A549 (cell line): ENCODE measurements at regions not wholly inside any gene's neighbourhood (a gene's known extent, or its start where the extent isn't known, plus 50 kb on each side); places are given as distances from the start of the nearest gene placed in this dataset.

ENCODE experiments used
- ATAC-seq, 2 experiments: fragments of 200-7000 bp in 1 of 2; fragments of >200 bp in 1 of 2; cut with Nextera tagmentation in 1 of 2; cut with Tn5 transposase in 1 of 2; 3 replicates each; pipeline versions ENCODE4 v1.8.0 to v1.9.1; 2018 to 2020; ENCODE audit warnings: mild to moderate bottlenecking in 1 of 2, moderate library complexity in 1 of 2
- CTCF ChIA-PET: fragments of 300-600 bp; sonication (Branson Sonifier 250); formaldehyde crosslinking; extraction: SDS; loops from one replicate; lab custom pipeline; 2021; ENCODE audit warnings: antibody characterized with exemption, inconsistent platforms; lab: Yijun Ruan, JAX
- POLR2A ChIA-PET: fragments of 350-600 bp; formaldehyde crosslinking; extraction: SDS; loops from one replicate; lab custom pipeline; 2021; ENCODE audit warnings: antibody characterized with exemption, inconsistent platforms; lab: Yijun Ruan, JAX
- DNase-seq, 2 experiments: peaks; one replicate each; pipeline versions ENCODE4 v3.0.0 to v3.0.0-alpha.2; 2011 to 2016; ENCODE audit warnings: low read depth in 1 of 2, low spot score in 1 of 2
- FAIRE-seq: peaks from 2 replicates; lab custom pipeline; 2011; peaks lifted over from hg19 to GRCh38; lab: Jason Lieb, UNC
- H3K27ac ChIP-seq, 2 experiments: fragments of >200 bp; sonication (Bioruptor Twin); formaldehyde crosslinking; 3 replicates each; pipeline ENCODE4 v1.5.1; 2016 to 2017
- H3K4me1 ChIP-seq: fragments of >200 bp; sonication (Bioruptor Twin); formaldehyde crosslinking; 3 replicates; pipeline ENCODE4 v1.6.1; 2016
- H3K4me2 ChIP-seq: fragments of >200 bp; sonication (Bioruptor Twin); formaldehyde crosslinking; 3 replicates; pipeline ENCODE4 v1.6.1; 2016
- H3K4me3 ChIP-seq: fragments of >200 bp; sonication (Bioruptor Twin); formaldehyde crosslinking; 3 replicates; pipeline ENCODE4 v1.5.1; 2016
- H3K9me3 ChIP-seq: fragments of >200 bp; sonication (Bioruptor Twin); formaldehyde crosslinking; 3 replicates; pipeline ENCODE4 v1.6.1; 2016
- ELK1 ChIP-seq: fragments of 150-350 bp; IDR thresholded peaks from 2 replicates; pipeline ENCODE4 v1.6.1; 2014; ENCODE audit warnings: low read depth, mild to moderate bottlenecking, low read length
- FOSB ChIP-seq: fragments of 250-450 bp; sonication (Bioruptor Pico); IDR thresholded peaks from 2 replicates; pipeline ENCODE4 v1.5.0; 2020; ENCODE audit warnings: mild to moderate bottlenecking, moderate library complexity
- FOXS1 ChIP-seq: fragments of 250-450 bp; sonication (Bioruptor Pico); IDR thresholded peaks from 2 replicates; pipeline ENCODE4 v1.5.0; 2020; ENCODE audit warnings: mild to moderate bottlenecking, moderate library complexity
- HDAC2 ChIP-seq: fragments of 200-600 bp; sonication (generic); IDR thresholded peaks from 2 replicates; pipeline ENCODE4 v1.6.1; 2016
- HOXA7 ChIP-seq: fragments of 250-450 bp; sonication (Bioruptor Pico); IDR thresholded peaks from 2 replicates; pipeline ENCODE4 v1.5.0; 2020; ENCODE audit warnings: mild to moderate bottlenecking, moderate library complexity
- JUNB ChIP-seq: fragments of >200 bp; sonication (Bioruptor Twin); formaldehyde crosslinking; IDR thresholded peaks from 2 replicates; pipeline ENCODE4 v1.6.1; 2016
- MAFK ChIP-seq: fragments of 450-650 bp; IDR thresholded peaks from 2 replicates; pipeline ENCODE4 v1.6.1; 2014; ENCODE audit not compliant: partially characterized antibody
- NPAS2 ChIP-seq: fragments of 250-450 bp; sonication (Bioruptor Pico); IDR thresholded peaks from 2 replicates; pipeline ENCODE4 v1.8.0; 2022; ENCODE audit warnings: mild to moderate bottlenecking, moderate library complexity, borderline replicate concordance
- NR3C1 ChIP-seq: fragments of >200 bp; sonication (Bioruptor Twin); formaldehyde crosslinking; IDR thresholded peaks from 3 replicates; pipeline ENCODE4 v1.6.1; 2017
- POLR2A ChIP-seq: IDR thresholded peaks from 2 replicates; pipeline ENCODE4 v1.6.1; 2012; ENCODE audit warnings: mild to moderate bottlenecking, low read length
- RAD21 ChIP-seq, 2 experiments: fragments of >200 bp in 1 of 2; sonication (Bioruptor Twin) in 1 of 2; formaldehyde crosslinking in 1 of 2; IDR thresholded peaks in 1 of 2; conservative IDR thresholded peaks in 1 of 2; 2 replicates in 1 of 2; 3 replicates in 1 of 2; pipeline ENCODE4 v1.6.1; 2012 to 2018; ENCODE audit warnings: inconsistent platforms in 1 of 2
- RARB ChIP-seq: fragments of 250-450 bp; sonication (Bioruptor Pico); IDR thresholded peaks from 2 replicates; pipeline ENCODE4 v1.8.0; 2021; ENCODE audit warnings: mild to moderate bottlenecking, moderate library complexity
- RFX5 ChIP-seq: fragments of 450-650 bp; IDR thresholded peaks from 2 replicates; pipeline ENCODE4 v1.7.1; 2014; ENCODE audit warnings: antibody characterized with exemption, mild to moderate bottlenecking, moderate library complexity
- RNF2 ChIP-seq: fragments of 200-600 bp; sonication (generic); IDR thresholded peaks from 2 replicates; pipeline ENCODE4 v1.6.1; 2016; ENCODE audit warnings: low read depth, mild to moderate bottlenecking, antibody characterized with exemption, moderate library complexity, borderline replicate concordance
- SMC3 ChIP-seq: fragments of >200 bp; sonication (Bioruptor Twin); formaldehyde crosslinking; IDR thresholded peaks from 3 replicates; pipeline ENCODE4 v1.6.1; 2018; ENCODE audit warnings: inconsistent platforms
- TP53 ChIP-seq: fragments of 250-450 bp; sonication (Bioruptor Pico); IDR thresholded peaks from 2 replicates; pipeline ENCODE4 v1.5.0; 2021; ENCODE audit warnings: mild to moderate bottlenecking, moderate library complexity
- ZNF302 ChIP-seq: fragments of 250-450 bp; sonication (Bioruptor Pico); IDR thresholded peaks from 2 replicates; pipeline ENCODE4 v1.9.0; 2021; ENCODE audit warnings: inconsistent platforms, mild to moderate bottlenecking, moderate library complexity
- WGBS: methylation state at CpG from one replicate; pipeline ENCODE4 v1.1.6; 2017; ENCODE audit errors: missing lambda C conversion rate; 5-methylcytosine and 5-hydroxymethylcytosine counted together
- TF ChIP-seq, protein P1 (sequence below): fragments of >200 bp; sonication (Bioruptor Twin); formaldehyde crosslinking; IDR thresholded peaks from 3 replicates; pipeline ENCODE4 v1.6.1; 2016
- TF ChIP-seq, protein P2 (sequence below): fragments of 200-600 bp; sonication (generic); IDR thresholded peaks from 2 replicates; pipeline ENCODE4 v1.6.1; 2016; ENCODE audit warnings: antibody characterized with exemption, mild to moderate bottlenecking, moderate library complexity
- TF ChIP-seq, protein P3 (sequence below): IDR thresholded peaks from 2 replicates; pipeline ENCODE4 v1.6.1; 2012; ENCODE audit warnings: low read depth, borderline replicate concordance

DNA sequence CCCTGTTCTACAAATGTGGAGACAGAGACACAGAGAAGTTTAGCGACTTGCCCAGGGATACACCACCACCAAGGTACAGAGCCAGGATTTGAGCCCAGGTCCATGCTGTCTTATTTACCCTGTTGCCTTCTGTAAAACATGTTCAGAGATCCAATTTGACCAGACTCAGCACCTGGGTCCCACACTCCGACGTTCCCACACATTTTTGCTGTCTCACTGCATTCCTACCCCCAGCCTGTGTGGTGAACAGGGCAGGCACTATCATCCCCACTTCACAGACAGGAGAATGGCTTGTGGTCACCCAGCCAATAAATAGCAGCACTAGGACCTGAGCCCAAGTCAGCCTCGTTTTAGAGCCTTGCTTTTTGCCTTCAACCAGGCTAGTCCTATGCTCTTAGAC is 102.8 kb downstream of the PJA1 start:
- TF ChIP-seq, protein P1, sequence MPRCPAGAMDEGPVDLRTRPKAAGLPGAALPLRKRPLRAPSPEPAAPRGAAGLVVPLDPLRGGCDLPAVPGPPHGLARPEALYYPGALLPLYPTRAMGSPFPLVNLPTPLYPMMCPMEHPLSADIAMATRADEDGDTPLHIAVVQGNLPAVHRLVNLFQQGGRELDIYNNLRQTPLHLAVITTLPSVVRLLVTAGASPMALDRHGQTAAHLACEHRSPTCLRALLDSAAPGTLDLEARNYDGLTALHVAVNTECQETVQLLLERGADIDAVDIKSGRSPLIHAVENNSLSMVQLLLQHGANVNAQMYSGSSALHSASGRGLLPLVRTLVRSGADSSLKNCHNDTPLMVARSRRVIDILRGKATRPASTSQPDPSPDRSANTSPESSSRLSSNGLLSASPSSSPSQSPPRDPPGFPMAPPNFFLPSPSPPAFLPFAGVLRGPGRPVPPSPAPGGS = no peak
- TF ChIP-seq, protein P2, sequence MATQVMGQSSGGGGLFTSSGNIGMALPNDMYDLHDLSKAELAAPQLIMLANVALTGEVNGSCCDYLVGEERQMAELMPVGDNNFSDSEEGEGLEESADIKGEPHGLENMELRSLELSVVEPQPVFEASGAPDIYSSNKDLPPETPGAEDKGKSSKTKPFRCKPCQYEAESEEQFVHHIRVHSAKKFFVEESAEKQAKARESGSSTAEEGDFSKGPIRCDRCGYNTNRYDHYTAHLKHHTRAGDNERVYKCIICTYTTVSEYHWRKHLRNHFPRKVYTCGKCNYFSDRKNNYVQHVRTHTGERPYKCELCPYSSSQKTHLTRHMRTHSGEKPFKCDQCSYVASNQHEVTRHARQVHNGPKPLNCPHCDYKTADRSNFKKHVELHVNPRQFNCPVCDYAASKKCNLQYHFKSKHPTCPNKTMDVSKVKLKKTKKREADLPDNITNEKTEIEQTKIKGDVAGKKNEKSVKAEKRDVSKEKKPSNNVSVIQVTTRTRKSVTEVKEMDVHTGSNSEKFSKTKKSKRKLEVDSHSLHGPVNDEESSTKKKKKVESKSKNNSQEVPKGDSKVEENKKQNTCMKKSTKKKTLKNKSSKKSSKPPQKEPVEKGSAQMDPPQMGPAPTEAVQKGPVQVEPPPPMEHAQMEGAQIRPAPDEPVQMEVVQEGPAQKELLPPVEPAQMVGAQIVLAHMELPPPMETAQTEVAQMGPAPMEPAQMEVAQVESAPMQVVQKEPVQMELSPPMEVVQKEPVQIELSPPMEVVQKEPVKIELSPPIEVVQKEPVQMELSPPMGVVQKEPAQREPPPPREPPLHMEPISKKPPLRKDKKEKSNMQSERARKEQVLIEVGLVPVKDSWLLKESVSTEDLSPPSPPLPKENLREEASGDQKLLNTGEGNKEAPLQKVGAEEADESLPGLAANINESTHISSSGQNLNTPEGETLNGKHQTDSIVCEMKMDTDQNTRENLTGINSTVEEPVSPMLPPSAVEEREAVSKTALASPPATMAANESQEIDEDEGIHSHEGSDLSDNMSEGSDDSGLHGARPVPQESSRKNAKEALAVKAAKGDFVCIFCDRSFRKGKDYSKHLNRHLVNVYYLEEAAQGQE = no peak
- TF ChIP-seq POLR2A = no peak
- TF ChIP-seq RFX5 = no peak
- no peak for TF ChIP-seq FOSB (CRISPR knock-in tag)
- TF ChIP-seq RNF2 = no peak
- no peak for TF ChIP-seq NR3C1
- TF ChIP-seq ELK1 = no peak
- Histone ChIP-seq H3K4me3 (no peak overlapping the region), H3K9me3 (no peaks in the 10 kb centered on the region), H3K4me1 (no peaks in the 10 kb centered on the region), H3K27ac (no peak overlapping the region), H3K4me2 (no peak overlapping the region)
- POLR2A ChIA-PET = no interaction called here
- FAIRE-seq = no peak
- no peak for DNase-seq
- no peak for ATAC-seq
- CTCF ChIA-PET = interaction anchor here (2.2 kb wide), 1 partner anchor 235 kb away, joined by 12 read pairs; no protein-coding TSS in a partner anchor
- WGBS = 22% methylated on average over 3 of the region's 4 CpGs

DNA sequence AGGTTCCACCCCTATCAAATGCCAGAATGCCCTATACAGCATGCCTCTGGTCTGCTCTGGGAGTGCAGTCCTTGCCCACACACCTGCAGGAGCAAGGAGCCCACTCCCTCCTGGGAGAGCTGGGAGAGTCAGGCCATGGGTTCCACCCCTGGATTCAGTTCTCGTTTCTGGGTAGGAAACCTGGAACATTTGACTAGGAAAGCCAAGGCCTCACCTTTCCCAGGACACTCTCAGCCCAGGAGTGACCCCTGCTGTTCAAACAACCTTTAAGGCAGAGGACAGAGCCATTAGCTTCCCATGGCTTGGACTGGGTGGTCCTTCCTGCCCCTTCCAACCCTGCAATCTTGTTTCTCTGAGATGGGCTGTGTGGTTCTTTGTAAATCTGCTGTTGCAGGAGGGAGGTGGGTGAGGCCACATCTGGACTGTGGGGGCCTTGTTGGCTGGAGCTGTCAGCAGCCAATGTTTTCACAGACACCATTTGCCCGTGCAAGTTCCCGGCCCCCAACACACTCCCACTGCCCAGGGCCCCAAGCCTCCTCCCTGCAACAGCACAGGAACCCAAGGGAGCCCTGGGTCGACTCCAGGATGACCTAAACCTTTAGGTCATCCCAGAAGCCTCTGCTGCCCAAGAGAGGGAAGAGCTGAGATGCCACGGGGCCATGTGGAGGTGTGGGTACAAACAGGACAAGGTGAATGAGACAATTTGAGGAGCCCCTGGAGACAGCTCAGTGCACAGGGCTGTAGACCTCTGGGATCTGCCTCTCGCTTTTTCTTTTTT is 104.4 kb downstream of the PJA1 start:
- H3K4me1 ChIP-seq = no peaks in the 10 kb centered on the region
- H3K4me2 ChIP-seq = no peak overlapping the region
- H3K27ac ChIP-seq = no peak overlapping the region
- DNase-seq = peak in 1 of 2 experiments; percentile 23
- CTCF ChIA-PET = interaction anchor here (0.7 to 2.2 kb wide), 10 partner anchors 10 to 239 kb away, joined by 3 to 12 read pairs (median 3); partner anchors contain the start of gene PJA1
- no peaks in the 10 kb centered on the region; the same call in 2 of the 3 replicates for H3K9me3 ChIP-seq
- WGBS = 49% methylated on average over 6 of the region's 6 CpGs
- TF ChIP-seq SMC3 (peak; percentile 29; the same call in 2 of the 3 replicates), HDAC2 (no peak), JUNB (no peak), TP53 (CRISPR knock-in tag) (no peak), RAD21 (conservative IDR thresholded peaks at IDR 0.05 in 1 of 2, IDR thresholded peaks at IDR 0.05 in 1 of 2) (peak; percentile 44 to 58), ELK1 (no peak)
- H3K4me3 ChIP-seq = no peak overlapping the region
- POLR2A ChIA-PET = interaction anchor here (1.0 kb wide), 1 partner anchor 232 kb away, joined by 10 read pairs; the partner anchor contains the start of gene EFNB1
- peak; percentile 39 to 81; a peak in 3 of 6 replicates for ATAC-seq
- FAIRE-seq = peak; percentile 56

DNA sequence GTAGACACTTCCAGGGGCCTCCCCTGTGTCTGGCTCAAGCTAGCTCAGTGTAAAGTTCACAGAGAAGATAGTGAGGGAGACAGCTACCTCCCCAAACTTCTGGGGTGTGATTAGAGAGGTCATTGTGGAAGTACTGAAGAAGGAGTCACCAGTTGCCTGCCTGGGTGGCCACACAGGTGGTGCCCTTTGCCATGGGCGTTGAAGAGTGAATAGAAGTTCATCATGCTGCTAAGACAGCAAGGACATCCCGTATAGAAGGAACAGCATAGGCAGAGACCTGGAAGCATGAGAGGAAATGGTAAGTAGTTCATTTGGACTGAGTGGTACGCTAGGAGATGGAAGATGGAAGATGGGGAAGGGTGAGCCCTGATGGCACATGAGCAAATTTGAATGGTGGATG is 110.1 kb downstream of the PJA1 start:
- H3K4me1 ChIP-seq = no peaks in the 10 kb centered on the region
- ATAC-seq (no peak), FAIRE-seq (no peak), DNase-seq (no peak)
- 6% methylated on average over 3 of the region's 3 CpGs for WGBS
- H3K4me2 ChIP-seq = no peak overlapping the region
- no peak overlapping the region for H3K27ac ChIP-seq
- CTCF ChIA-PET = interaction anchor here (0.7 to 1.3 kb wide), 2 partner anchors 10 to 1380 kb away, joined by 3 read pairs; no protein-coding TSS in a partner anchor
- no peaks in the 10 kb centered on the region; the same call in 2 of the 3 replicates for H3K9me3 ChIP-seq
- POLR2A ChIA-PET = no interaction called here
- no peak overlapping the region for H3K4me3 ChIP-seq
- no peak for TF ChIP-seq RARB
- TF ChIP-seq, protein P3, sequence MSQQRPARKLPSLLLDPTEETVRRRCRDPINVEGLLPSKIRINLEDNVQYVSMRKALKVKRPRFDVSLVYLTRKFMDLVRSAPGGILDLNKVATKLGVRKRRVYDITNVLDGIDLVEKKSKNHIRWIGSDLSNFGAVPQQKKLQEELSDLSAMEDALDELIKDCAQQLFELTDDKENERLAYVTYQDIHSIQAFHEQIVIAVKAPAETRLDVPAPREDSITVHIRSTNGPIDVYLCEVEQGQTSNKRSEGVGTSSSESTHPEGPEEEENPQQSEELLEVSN = no peak
- TF ChIP-seq FOXS1 (CRISPR knock-in tag) = no peak
- TF ChIP-seq NPAS2 = no peak
- TF ChIP-seq ZNF302 (CRISPR knock-in tag) = no peak
- TF ChIP-seq, protein P2 = no peak
- TF ChIP-seq MAFK = no peak
- no peak for TF ChIP-seq HOXA7
- TF ChIP-seq JUNB = no peak
